ENCODE measurements at regions not wholly inside any gene's neighbourhood (a gene's known extent, or its start where the extent isn't known, plus 50 kb on each side); places are given as distances from the start of the nearest gene placed in this dataset.
A peak's percentile ranks its signal among the peaks of the same experiment; 100 is the strongest.

- H3K36me3 Mint-ChIP-seq (ENCODE audit: low read depth) = no peaks in the 10 kb centered on the region
- no peaks in the 10 kb centered on the region for H3K4me1 Mint-ChIP-seq
- no peak overlapping the region for H3K4me3 Mint-ChIP-seq
- H3K27me3 Mint-ChIP-seq = peaks cover 7% of the 10 kb centered on the region
- CTCF ChIA-PET = interaction anchor here (1.3 kb wide), 1 partner anchor 44 kb away, joined by 3 read pairs; no protein-coding TSS in a partner anchor
- DNase-seq = no peak
- POLR2A ChIA-PET = no interaction called here
- no peak overlapping the region for H3K27ac Mint-ChIP-seq
- peaks cover 2% of the 10 kb centered on the region for H3K9me3 Mint-ChIP-seq
These were observed 414.0 kb downstream of the SOX9 start for GRCh38 chr17:72534776-72535175.

GRCh38 chr17:72535346-72535745 lies 414.5 kb downstream of the SOX9 start:
- ChIA-PET CTCF (interaction anchor here (1.3 kb wide), 1 partner anchor 44 kb away, joined by 3 read pairs; no protein-coding TSS in a partner anchor), POLR2A (no interaction called here)
- Mint-ChIP-seq H3K27me3 (peaks cover 10% of the 10 kb centered on the region), H3K36me3 (ENCODE audit: low read depth) (no peaks in the 10 kb centered on the region), H3K27ac (no peak overlapping the region), H3K4me3 (no peak overlapping the region), H3K9me3 (peaks cover 2% of the 10 kb centered on the region), H3K4me1 (peaks cover 3% of the 10 kb centered on the region)
- DNase-seq = no peak

GRCh38 chr17:72535779-72536178 lies 415.0 kb downstream of the SOX9 start:
- Mint-ChIP-seq H3K4me3 (no peak overlapping the region), H3K36me3 (ENCODE audit: low read depth) (no peaks in the 10 kb centered on the region), H3K27ac (no peak overlapping the region), H3K4me1 (peaks cover 3% of the 10 kb centered on the region), H3K27me3 (peaks cover 10% of the 10 kb centered on the region), H3K9me3 (peaks cover 2% of the 10 kb centered on the region)
- POLR2A ChIA-PET = no interaction called here
- CTCF ChIA-PET = interaction anchor here (1.3 kb wide), 1 partner anchor 45 kb away, joined by 3 read pairs; no protein-coding TSS in a partner anchor
- DNase-seq = no peak

GRCh38 chr17:72536788-72537187 lies 416.0 kb downstream of the SOX9 start:
- no peak for DNase-seq
- peaks cover 10% of the 10 kb centered on the region for H3K27me3 Mint-ChIP-seq
- H3K36me3 Mint-ChIP-seq (ENCODE audit: low read depth) = no peaks in the 10 kb centered on the region
- peaks cover 3% of the 10 kb centered on the region for H3K4me1 Mint-ChIP-seq
- H3K9me3 Mint-ChIP-seq = peaks cover 2% of the 10 kb centered on the region
- POLR2A ChIA-PET = no interaction called here
- CTCF ChIA-PET = no interaction called here
- H3K4me3 Mint-ChIP-seq = no peak overlapping the region
- no peak overlapping the region for H3K27ac Mint-ChIP-seq

- no peak for DNase-seq
- peaks cover 3% of the 10 kb centered on the region for H3K4me1 Mint-ChIP-seq
- POLR2A ChIA-PET = no interaction called here
- no peak overlapping the region for H3K27ac Mint-ChIP-seq
- H3K27me3 Mint-ChIP-seq = peaks cover 13% of the 10 kb centered on the region
- no peak overlapping the region for H3K4me3 Mint-ChIP-seq
- CTCF ChIA-PET = no interaction called here
- H3K9me3 Mint-ChIP-seq = peaks cover 2% of the 10 kb centered on the region
- H3K36me3 Mint-ChIP-seq (ENCODE audit: low read depth) = no peaks in the 10 kb centered on the region
These were observed 417.6 kb downstream of the SOX9 start for GRCh38 chr17:72538443-72538842.

GRCh38 chr17:72538901-72539352 lies 418.1 kb downstream of the SOX9 start:
- POLR2A ChIA-PET = no interaction called here
- DNase-seq = no peak
- CTCF ChIA-PET = interaction anchor here (0.6 kb wide), 2 partner anchors 15 to 18 kb away, joined by 3 read pairs; no protein-coding TSS in a partner anchor
- H3K27me3 Mint-ChIP-seq = peaks cover 13% of the 10 kb centered on the region
- H3K9me3 Mint-ChIP-seq = peaks cover 2% of the 10 kb centered on the region
- H3K4me1 Mint-ChIP-seq = peaks cover 3% of the 10 kb centered on the region
- H3K27ac Mint-ChIP-seq = no peak overlapping the region
- no peaks in the 10 kb centered on the region for H3K36me3 Mint-ChIP-seq (ENCODE audit: low read depth)
- no peak overlapping the region for H3K4me3 Mint-ChIP-seq

GRCh38 chr17:72539981-72540897 lies 419.4 kb downstream of the SOX9 start:
- H3K27me3 Mint-ChIP-seq = peaks cover 13% of the 10 kb centered on the region
- ChIA-PET CTCF (interaction anchor here (1.1 kb wide), 1 partner anchor 16 kb away, joined by 3 read pairs; no protein-coding TSS in a partner anchor), POLR2A (no interaction called here)
- H3K9me3 Mint-ChIP-seq = no peaks in the 10 kb centered on the region
- peak; percentile 51 for DNase-seq
- no peak overlapping the region for H3K4me3 Mint-ChIP-seq
- H3K4me1 Mint-ChIP-seq = peaks cover 3% of the 10 kb centered on the region
- no peak overlapping the region for H3K27ac Mint-ChIP-seq
- H3K36me3 Mint-ChIP-seq (ENCODE audit: low read depth) = no peaks in the 10 kb centered on the region

GRCh38 chr17:72542317-72542716 lies 421.5 kb downstream of the SOX9 start:
- Mint-ChIP-seq H3K27ac (no peak overlapping the region), H3K9me3 (no peaks in the 10 kb centered on the region)
- CTCF ChIA-PET = no interaction called here

GRCh38 chr17:72545766-72546165 lies 424.9 kb downstream of the SOX9 start:
- CTCF ChIA-PET = no interaction called here
- H3K36me3 Mint-ChIP-seq (ENCODE audit: low read depth) = no peaks in the 10 kb centered on the region
- POLR2A ChIA-PET = no interaction called here
- peaks cover 3% of the 10 kb centered on the region for H3K27me3 Mint-ChIP-seq
- H3K27ac Mint-ChIP-seq = no peak overlapping the region
- no peaks in the 10 kb centered on the region for H3K9me3 Mint-ChIP-seq
- no peak for DNase-seq
- no peaks in the 10 kb centered on the region for H3K4me1 Mint-ChIP-seq
- H3K4me3 Mint-ChIP-seq = no peak overlapping the region

More at GRCh38 chr17:72542317-72542716, 421.5 kb downstream of the SOX9 start:
- H3K4me3 Mint-ChIP-seq = no peak overlapping the region
- POLR2A ChIA-PET = no interaction called here
- no peaks in the 10 kb centered on the region for H3K36me3 Mint-ChIP-seq (ENCODE audit: low read depth)
- H3K27me3 Mint-ChIP-seq = peaks cover 13% of the 10 kb centered on the region
- peaks cover 3% of the 10 kb centered on the region for H3K4me1 Mint-ChIP-seq
- DNase-seq = no peak

GRCh38 chr17:72553051-72553755 lies 432.4 kb downstream of the SOX9 start:
- ChIA-PET CTCF (no interaction called here), POLR2A (no interaction called here)
- no peaks in the 10 kb centered on the region for H3K27me3 Mint-ChIP-seq
- no peak for DNase-seq
- H3K36me3 Mint-ChIP-seq (ENCODE audit: low read depth) = no peaks in the 10 kb centered on the region
- no peak overlapping the region for H3K27ac Mint-ChIP-seq
- H3K4me1 Mint-ChIP-seq = no peaks in the 10 kb centered on the region
- no peaks in the 10 kb centered on the region for H3K9me3 Mint-ChIP-seq
- H3K4me3 Mint-ChIP-seq = no peak overlapping the region

- no peaks in the 10 kb centered on the region for H3K27me3 Mint-ChIP-seq
- no peaks in the 10 kb centered on the region for H3K9me3 Mint-ChIP-seq
- no peak for DNase-seq
- H3K4me1 Mint-ChIP-seq = no peaks in the 10 kb centered on the region
- ChIA-PET POLR2A (no interaction called here), CTCF (no interaction called here)
- H3K36me3 Mint-ChIP-seq (ENCODE audit: low read depth) = no peaks in the 10 kb centered on the region
- no peak overlapping the region for H3K4me3 Mint-ChIP-seq
- no peak overlapping the region for H3K27ac Mint-ChIP-seq
These were observed 433.7 kb downstream of the SOX9 start for GRCh38 chr17:72554508-72554907.

- ChIA-PET CTCF (no interaction called here), POLR2A (no interaction called here)
- H3K4me1 Mint-ChIP-seq = no peaks in the 10 kb centered on the region
- H3K27ac Mint-ChIP-seq = no peak overlapping the region
- no peak overlapping the region for H3K4me3 Mint-ChIP-seq
- no peaks in the 10 kb centered on the region for H3K9me3 Mint-ChIP-seq
- no peaks in the 10 kb centered on the region for H3K36me3 Mint-ChIP-seq (ENCODE audit: low read depth)
- no peaks in the 10 kb centered on the region for H3K27me3 Mint-ChIP-seq
- DNase-seq = no peak
These were observed 434.2 kb downstream of the SOX9 start for GRCh38 chr17:72555052-72555451.

All from activated CD4-positive, alpha-beta T cell treated with anti-CD3 and anti-CD28 coated beads, Interleukin-2, amount 10 ng/mL, durations not matched to agents 7 days and 5 days (primary cell).